NCI-H1105 (cell line): ENCODE measurements at regions not wholly inside any gene's neighbourhood (a gene's known extent, or its start where the extent isn't known, plus 50 kb on each side); places are given as distances from the start of the nearest gene placed in this dataset.
"Not testable (repeated sequence)": the region's sequence is repeated elsewhere in the genome, so short reads cannot be mapped to it uniquely, and the experiment has no call there.

Experiments used
- DNase-seq: peaks from one replicate; lab custom pipeline; 2025; lab: John Stamatoyannopoulos, UW

- no peak for DNase-seq
Observed at GRCh38 chr21:20261364-20261763, 736.8 kb upstream of the NCAM2 start.

- no peak for DNase-seq
Observed at GRCh38 chr21:20265707-20266440, 732.3 kb upstream of the NCAM2 start.

GRCh38 chr21:20266441-20266710 lies 731.8 kb upstream of the NCAM2 start:
- no peak for DNase-seq

GRCh38 chr21:20270365-20271055 lies 727.7 kb upstream of the NCAM2 start:
- DNase-seq: no peak

GRCh38 chr21:20272791-20273362 lies 725.3 kb upstream of the NCAM2 start:
- DNase-seq: no peak

- DNase-seq: no peak
Observed at GRCh38 chr21:20276377-20276776, 721.8 kb upstream of the NCAM2 start.

- DNase-seq: no peak
Observed at GRCh38 chr21:20276954-20277353, 721.3 kb upstream of the NCAM2 start.

- no peak for DNase-seq
Observed at GRCh38 chr21:20283836-20284235, 714.4 kb upstream of the NCAM2 start.

- DNase-seq: no peak
Observed at GRCh38 chr21:20292280-20292679, 705.9 kb upstream of the NCAM2 start.

- not testable (repeated sequence) for DNase-seq
Observed at GRCh38 chr21:20292854-20293253, 705.4 kb upstream of the NCAM2 start.

GRCh38 chr21:20301395-20301794 lies 696.8 kb upstream of the NCAM2 start:
- DNase-seq: no peak

- DNase-seq: no peak
Observed at GRCh38 chr21:20302084-20302483, 696.1 kb upstream of the NCAM2 start.

GRCh38 chr21:20306836-20307235 lies 691.4 kb upstream of the NCAM2 start:
- no peak for DNase-seq

- no peak for DNase-seq
Observed at GRCh38 chr21:20308586-20309315, 689.5 kb upstream of the NCAM2 start.

GRCh38 chr21:20311234-20311787 lies 686.9 kb upstream of the NCAM2 start:
- DNase-seq: no peak

GRCh38 chr21:20313013-20313412 lies 685.2 kb upstream of the NCAM2 start:
- no peak for DNase-seq

- DNase-seq: no peak
Observed at GRCh38 chr21:20315042-20315441, 683.2 kb upstream of the NCAM2 start.

- DNase-seq: no peak
Observed at GRCh38 chr21:20329636-20330035, 668.6 kb upstream of the NCAM2 start.

- DNase-seq: no peak
Observed at GRCh38 chr21:20330652-20331051, 667.6 kb upstream of the NCAM2 start.

- no peak for DNase-seq
Observed at GRCh38 chr21:20334585-20334984, 663.6 kb upstream of the NCAM2 start.

- no peak for DNase-seq
Observed at GRCh38 chr21:20341431-20341830, 656.8 kb upstream of the NCAM2 start.

- no peak for DNase-seq
Observed at GRCh38 chr21:20343186-20343585, 655.0 kb upstream of the NCAM2 start.

GRCh38 chr21:20351138-20351537 lies 647.1 kb upstream of the NCAM2 start:
- no peak for DNase-seq
